ENCODE measurements at regions not wholly inside any gene's neighbourhood (a gene's known extent, or its start where the extent isn't known, plus 50 kb on each side); places are given as distances from the start of the nearest gene placed in this dataset.

DNA sequence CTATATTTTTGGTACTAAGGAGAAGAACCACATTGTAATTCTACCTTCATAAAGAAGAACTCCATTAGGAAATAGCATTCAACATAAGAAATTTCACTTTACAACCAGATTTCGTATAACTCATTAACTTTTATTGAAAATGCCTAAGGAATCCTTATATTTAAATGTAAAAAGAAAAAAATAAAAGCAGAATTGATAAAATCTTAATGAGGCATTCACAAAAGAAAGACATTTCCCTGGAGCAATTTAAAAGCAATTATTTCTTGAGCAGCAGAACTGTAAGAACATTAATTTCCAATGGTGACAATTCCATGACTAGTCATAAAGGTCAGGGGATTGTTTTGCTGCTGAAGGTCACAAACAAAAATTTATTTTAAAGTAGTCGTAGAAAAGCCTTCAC lies 1192.8 kb upstream of the TMEM132C start:
- BruUV-seq (replicated peaks), result no TSS peak
- H3K36me3 Mint-ChIP-seq (ENCODE audit: insufficient read depth, unreplicated experiment), result no peaks in the 10 kb centered on the region
- ChIA-PET POLR2A (interaction anchor here (0.6 kb wide), 1 partner anchor 31 kb away, joined by 3 read pairs; no protein-coding TSS in a partner anchor), CTCF (interaction anchor here (0.7 kb wide), 1 partner anchor 34 kb away, joined by 3 read pairs; no protein-coding TSS in a partner anchor)
- H3K27ac Mint-ChIP-seq (ENCODE audit: low read depth, unreplicated experiment), result no peak overlapping the region
- DNase-seq (ENCODE audit: unreplicated experiment), result no peak
- H3K27me3 Mint-ChIP-seq (ENCODE audit: insufficient read depth, unreplicated experiment), result no peaks in the 10 kb centered on the region
- intact Hi-C loops (cut with micrococcal nuclease), result no loop called here
- peaks cover 8% of the 10 kb centered on the region for H3K9me3 Mint-ChIP-seq (ENCODE audit: unreplicated experiment)
- no peak overlapping the region for H3K4me3 Mint-ChIP-seq (ENCODE audit: unreplicated experiment)
- no peaks in the 10 kb centered on the region for H3K4me1 Mint-ChIP-seq (ENCODE audit: insufficient read depth, unreplicated experiment)
- TF ChIP-seq, protein P1, sequence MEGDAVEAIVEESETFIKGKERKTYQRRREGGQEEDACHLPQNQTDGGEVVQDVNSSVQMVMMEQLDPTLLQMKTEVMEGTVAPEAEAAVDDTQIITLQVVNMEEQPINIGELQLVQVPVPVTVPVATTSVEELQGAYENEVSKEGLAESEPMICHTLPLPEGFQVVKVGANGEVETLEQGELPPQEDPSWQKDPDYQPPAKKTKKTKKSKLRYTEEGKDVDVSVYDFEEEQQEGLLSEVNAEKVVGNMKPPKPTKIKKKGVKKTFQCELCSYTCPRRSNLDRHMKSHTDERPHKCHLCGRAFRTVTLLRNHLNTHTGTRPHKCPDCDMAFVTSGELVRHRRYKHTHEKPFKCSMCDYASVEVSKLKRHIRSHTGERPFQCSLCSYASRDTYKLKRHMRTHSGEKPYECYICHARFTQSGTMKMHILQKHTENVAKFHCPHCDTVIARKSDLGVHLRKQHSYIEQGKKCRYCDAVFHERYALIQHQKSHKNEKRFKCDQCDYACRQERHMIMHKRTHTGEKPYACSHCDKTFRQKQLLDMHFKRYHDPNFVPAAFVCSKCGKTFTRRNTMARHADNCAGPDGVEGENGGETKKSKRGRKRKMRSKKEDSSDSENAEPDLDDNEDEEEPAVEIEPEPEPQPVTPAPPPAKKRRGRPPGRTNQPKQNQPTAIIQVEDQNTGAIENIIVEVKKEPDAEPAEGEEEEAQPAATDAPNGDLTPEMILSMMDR (IDR thresholded peaks at IDR 0.05; ENCODE audit: unreplicated experiment), result no peak

DNA sequence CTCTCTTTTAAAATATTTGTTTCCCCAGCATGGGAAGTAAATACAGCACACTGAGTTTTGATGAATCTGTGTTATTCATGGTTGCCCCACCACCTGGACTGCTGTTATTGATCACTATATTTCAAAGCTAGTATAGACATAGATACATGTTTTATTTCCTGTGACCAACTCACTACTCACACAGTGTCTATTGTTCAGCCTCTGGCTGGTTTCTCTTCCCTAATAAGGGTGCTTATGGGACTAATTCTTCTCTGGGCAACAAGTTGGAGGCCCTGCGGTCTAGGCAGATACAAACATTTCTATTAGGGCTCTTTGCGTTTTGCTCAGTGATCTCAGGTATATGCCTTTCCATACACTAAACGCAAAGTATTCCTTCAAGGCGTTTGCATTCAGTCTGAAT lies 1191.0 kb upstream of the TMEM132C start:
- peaks cover 8% of the 10 kb centered on the region for H3K9me3 Mint-ChIP-seq (ENCODE audit: unreplicated experiment)
- intact Hi-C loops (cut with micrococcal nuclease), result no loop called here
- no peaks in the 10 kb centered on the region for H3K36me3 Mint-ChIP-seq (ENCODE audit: insufficient read depth, unreplicated experiment)
- TF ChIP-seq, protein P1 (IDR thresholded peaks at IDR 0.05; ENCODE audit: unreplicated experiment), result no peak
- no peaks in the 10 kb centered on the region for H3K4me1 Mint-ChIP-seq (ENCODE audit: insufficient read depth, unreplicated experiment)
- BruUV-seq (replicated peaks), result no TSS peak
- H3K27ac Mint-ChIP-seq (ENCODE audit: low read depth, unreplicated experiment), result no peak overlapping the region
- DNase-seq (ENCODE audit: unreplicated experiment), result no peak
- CTCF ChIA-PET, result interaction anchor here (0.6 to 0.7 kb wide), 2 partner anchors 9 to 202 kb away, joined by 3 to 4 read pairs; no protein-coding TSS in a partner anchor
- no peak overlapping the region for H3K4me3 Mint-ChIP-seq (ENCODE audit: unreplicated experiment)
- POLR2A ChIA-PET, result no interaction called here
- no peaks in the 10 kb centered on the region for H3K27me3 Mint-ChIP-seq (ENCODE audit: insufficient read depth, unreplicated experiment)

DNA sequence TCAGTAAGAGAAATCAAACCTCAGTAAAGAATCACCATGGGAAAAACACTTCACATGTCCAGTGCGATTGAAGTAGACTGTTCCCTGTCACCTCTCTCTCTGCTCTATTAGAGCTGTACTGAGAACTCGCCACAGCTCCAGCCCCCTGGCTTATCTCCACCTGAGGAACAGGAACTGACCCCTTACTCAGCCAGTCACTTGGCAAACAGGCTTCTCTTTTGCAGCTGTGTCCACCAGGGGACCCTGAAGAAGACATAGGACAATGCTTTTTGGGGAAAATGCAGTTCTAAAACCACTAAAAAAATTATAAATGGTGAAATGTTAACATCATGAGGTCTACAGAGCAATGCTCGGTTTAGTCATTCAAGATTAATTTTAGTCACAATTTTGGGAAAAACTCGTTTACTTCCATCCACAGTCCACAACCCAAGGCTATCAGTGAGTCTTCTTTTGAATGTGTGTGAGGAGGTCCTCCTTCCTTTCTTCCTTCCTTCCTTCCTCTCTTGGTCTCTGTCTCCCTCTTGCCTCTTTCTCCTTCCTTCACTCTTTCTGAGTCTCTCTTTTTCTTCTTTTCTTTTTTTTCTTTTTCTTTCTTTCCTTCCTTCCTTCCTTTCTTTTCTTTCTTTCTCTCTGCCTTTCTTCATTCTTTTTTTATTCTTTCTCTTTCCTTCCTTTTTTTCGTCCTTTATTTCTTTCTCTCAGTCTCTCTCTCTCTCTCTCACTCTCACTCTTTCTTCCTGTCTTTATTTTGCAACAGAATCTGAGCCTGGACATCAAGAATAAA lies 1189.5 kb upstream of the TMEM132C start:
- Mint-ChIP-seq H3K4me3 (ENCODE audit: unreplicated experiment) (no peak overlapping the region), H3K27me3 (ENCODE audit: insufficient read depth, unreplicated experiment) (no peaks in the 10 kb centered on the region), H3K4me1 (ENCODE audit: insufficient read depth, unreplicated experiment) (peaks cover 8% of the 10 kb centered on the region), H3K36me3 (ENCODE audit: insufficient read depth, unreplicated experiment) (no peaks in the 10 kb centered on the region), H3K27ac (ENCODE audit: low read depth, unreplicated experiment) (peak overlapping the region; percentile 43), H3K9me3 (ENCODE audit: unreplicated experiment) (peaks cover 8% of the 10 kb centered on the region)
- BruUV-seq (replicated peaks), result no TSS peak
- intact Hi-C loops (cut with micrococcal nuclease), result no loop called here
- CTCF ChIA-PET, result interaction anchor here (0.9 kb wide), 1 partner anchor 31 kb away, joined by 3 read pairs; no protein-coding TSS in a partner anchor
- no peak for DNase-seq (ENCODE audit: unreplicated experiment)
- POLR2A ChIA-PET, result no interaction called here
- TF ChIP-seq, protein P1 (IDR thresholded peaks at IDR 0.05; ENCODE audit: unreplicated experiment), result no peak

DNA sequence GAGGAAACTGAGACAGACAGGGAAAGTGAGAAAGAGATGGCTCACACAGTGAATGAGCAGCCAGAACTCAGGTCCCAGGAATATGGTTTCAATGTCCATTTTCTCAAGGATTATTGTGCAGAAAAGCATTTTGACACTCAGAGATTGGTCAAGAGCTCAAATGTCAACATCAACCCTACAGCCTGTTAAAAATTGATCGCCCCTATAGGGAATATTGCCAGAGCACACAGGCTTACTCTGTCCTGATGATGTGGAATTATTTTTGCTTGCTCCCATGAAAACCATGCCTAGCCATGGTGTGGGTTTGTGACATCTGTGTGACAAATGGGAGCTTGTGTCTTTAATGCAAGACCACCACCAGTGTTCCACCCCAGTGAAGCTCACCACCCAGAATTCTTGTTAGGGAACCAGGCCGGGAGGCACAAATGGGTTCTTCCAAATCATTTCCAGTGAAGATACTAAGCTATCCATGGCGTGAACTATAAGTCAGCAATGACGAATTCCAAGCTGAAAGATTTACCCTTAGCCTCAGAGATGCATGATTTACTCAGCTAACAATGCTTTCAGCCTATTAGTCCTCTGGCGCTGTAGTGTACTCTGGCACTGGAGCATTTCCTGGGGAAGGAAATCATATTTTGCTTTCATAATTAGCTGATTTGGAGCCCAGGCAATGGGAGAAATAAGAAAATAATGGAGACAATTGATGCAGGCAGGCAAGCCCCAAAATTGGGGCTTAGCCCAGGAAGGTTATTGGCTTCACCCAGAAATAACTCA lies 1188.2 kb upstream of the TMEM132C start:
- Mint-ChIP-seq H3K4me3 (ENCODE audit: unreplicated experiment) (no peak overlapping the region), H3K36me3 (ENCODE audit: insufficient read depth, unreplicated experiment) (no peaks in the 10 kb centered on the region), H3K4me1 (ENCODE audit: insufficient read depth, unreplicated experiment) (peaks cover 11% of the 10 kb centered on the region), H3K27ac (ENCODE audit: low read depth, unreplicated experiment) (no peak overlapping the region), H3K27me3 (ENCODE audit: insufficient read depth, unreplicated experiment) (no peaks in the 10 kb centered on the region), H3K9me3 (ENCODE audit: unreplicated experiment) (peaks cover 8% of the 10 kb centered on the region)
- intact Hi-C loops (cut with micrococcal nuclease), result no loop called here
- TF ChIP-seq, protein P1 (IDR thresholded peaks at IDR 0.05; ENCODE audit: unreplicated experiment), result no peak
- ChIA-PET POLR2A (interaction anchor here (0.6 kb wide), 1 partner anchor 44 kb away, joined by 3 read pairs; no protein-coding TSS in a partner anchor), CTCF (interaction anchor here (0.7 kb wide), 1 partner anchor 236 kb away, joined by 3 read pairs; no protein-coding TSS in a partner anchor)
- no TSS peak for BruUV-seq (replicated peaks)
- DNase-seq (ENCODE audit: unreplicated experiment), result no peak
